ENCODE measurements at regions not wholly inside any gene's neighbourhood (a gene's known extent, or its start where the extent isn't known, plus 50 kb on each side); places are given as distances from the start of the nearest gene placed in this dataset.
"Not testable (repeated sequence)": the region's sequence is repeated elsewhere in the genome, so short reads cannot be mapped to it uniquely, and the experiment has no call there.

DNA sequence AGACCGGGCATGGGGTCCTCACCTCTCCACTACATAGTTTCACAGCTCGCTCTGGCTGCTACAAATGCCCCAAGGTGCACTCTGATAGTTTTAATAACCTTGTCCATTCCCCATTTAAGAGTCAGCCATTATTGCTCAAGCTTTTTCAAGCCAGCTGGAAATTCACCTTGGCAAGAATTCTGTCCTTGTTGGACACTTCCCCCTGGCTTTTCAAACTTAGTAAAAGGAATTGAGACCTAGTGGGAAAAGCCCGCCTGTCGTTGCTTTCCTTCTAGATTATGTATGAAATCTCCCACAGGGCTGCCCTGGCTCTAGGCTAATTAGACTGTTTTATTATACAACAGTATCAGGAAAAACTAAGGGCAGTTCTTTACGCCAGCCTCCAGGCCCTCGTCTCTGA lies 293.7 kb upstream of the GADL1 start:
- no peak for DNase-seq

DNA sequence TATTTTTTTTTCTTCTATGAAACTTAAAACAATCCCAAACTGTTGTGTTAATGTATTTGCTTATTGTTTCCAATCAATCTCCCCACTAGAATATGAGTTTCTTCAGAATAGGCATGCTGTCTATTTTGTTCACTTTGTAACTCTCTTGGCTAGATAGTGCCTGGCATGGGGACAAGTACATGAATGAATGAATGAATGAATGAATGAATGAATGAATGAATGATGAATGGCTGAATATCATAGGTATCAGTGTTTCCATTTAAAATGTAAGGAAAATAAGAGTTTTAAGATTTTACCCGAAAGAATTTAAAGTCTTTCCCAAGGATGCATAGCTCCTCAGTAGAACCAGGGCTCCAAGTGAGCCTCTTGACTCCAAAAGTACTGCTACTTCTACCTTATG lies 294.9 kb upstream of the GADL1 start:
- no peak for DNase-seq

DNA sequence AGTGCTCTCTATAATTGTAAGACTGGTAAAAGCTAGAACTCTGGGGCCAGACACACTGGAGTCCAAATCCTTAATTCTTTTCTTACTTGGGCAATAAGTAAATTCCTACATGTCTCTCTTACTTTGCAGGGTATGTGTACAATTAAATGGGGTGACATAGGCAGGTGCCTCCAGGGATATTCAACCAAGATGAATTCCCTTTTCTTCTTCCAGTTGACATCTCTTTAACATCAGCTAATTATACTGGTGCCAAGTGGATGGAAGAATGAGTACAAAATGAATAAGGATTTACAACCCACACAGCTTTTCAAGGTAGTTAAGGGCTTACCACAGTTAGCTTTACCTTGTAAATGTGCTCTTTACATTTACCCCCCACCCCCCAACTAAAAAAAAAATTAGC lies 295.5 kb upstream of the GADL1 start:
- DNase-seq: no peak

DNA sequence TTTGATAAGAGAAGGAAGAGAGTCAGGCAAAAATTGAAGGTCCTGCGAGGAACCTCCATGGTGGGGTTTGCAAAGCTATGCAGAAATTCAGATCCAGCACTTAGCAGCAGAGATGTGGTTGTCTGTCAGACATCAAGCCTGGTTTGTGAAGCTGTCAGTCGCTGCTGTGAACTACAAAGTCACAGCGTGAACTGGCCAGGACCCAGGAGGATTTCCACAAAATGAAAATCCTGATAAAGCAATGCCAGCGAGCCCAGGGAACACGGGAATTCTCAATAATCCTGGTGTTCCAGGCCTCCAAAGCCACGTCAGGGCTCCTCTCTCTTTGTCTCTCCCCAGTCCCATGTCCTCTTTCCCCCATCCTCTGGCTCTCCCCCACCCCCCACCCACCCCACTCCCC lies 296.9 kb upstream of the GADL1 start:
- DNase-seq: no peak

DNA sequence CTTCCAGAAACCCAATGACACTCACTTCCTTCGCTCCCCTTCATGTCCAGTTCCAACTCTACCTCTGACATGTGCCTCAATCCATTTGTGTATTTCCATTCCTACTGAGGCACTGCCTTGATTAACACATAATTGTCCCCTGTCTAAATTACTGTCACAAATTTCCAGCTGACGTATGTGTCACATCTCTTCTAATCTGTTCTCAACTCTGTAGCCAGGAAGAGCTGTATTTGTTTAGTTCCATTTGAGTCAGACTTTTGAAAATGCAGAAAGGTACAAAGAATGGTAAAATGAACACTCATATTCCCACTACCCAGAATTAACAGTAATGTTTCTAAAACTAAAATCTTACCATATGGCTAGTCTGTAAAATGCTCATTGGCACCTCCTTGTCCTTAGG lies 299.0 kb upstream of the GADL1 start:
- no peak for DNase-seq

DNA sequence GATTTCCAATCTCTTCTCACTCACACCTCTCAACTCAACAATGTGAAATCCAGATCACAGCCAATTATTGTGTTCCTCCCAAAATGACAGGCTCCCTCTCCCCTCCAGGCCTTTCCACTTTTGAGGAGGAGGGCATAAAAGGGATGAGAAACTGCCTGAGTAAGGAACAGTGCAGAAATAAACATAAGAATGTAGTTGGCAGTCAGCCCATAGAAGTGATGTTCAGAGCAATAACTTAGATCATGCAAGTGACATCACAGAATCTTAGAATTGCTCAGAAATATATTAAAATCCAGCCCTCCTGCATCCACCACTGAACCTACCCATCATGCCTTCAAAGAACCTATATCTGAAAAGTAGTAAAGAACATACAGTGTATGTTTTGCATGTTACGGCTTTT lies 299.4 kb upstream of the GADL1 start:
- DNase-seq: no peak

DNA sequence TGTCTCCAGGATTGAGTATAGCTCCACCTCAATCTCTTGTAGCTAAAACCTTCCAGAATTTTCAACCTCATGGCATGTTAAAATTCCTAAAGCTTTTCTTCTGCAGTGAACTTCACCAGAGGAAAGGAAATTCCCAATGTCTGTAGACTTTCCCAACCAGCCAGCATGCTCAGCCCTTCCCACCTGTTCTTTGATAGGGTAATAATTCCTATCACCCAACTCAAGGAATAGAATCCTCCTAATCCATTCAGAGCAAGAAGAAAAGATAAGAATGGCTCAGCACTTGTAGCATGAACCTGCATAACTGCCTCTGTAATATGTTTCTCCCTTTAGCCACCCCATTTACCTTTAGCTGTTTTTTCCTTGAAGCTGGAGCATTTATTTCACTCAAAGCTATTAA lies 301.8 kb upstream of the GADL1 start:
- DNase-seq: no peak

DNA sequence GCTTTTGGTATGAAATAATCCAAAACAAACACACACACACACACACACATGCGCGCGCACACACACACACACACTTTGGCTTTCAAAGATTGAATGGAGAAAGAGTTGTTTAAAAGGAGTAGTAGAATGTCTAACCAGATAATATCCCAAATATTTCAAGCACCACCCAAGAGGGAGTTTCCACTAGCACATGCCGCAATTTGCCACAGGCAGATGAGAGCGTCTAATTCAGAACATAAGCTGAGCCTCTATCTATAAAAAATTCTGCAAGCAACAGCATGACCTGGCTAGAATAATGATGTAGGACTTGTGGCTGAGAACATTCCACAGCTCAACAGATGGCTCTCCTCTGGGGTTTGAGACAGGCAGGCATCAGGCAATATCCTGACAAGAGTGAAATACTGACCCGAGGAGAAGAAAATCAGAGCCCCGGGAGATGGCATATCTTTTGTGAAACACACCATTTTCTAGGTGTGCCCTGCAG lies 302.5 kb upstream of the GADL1 start:
- DNase-seq: no peak

DNA sequence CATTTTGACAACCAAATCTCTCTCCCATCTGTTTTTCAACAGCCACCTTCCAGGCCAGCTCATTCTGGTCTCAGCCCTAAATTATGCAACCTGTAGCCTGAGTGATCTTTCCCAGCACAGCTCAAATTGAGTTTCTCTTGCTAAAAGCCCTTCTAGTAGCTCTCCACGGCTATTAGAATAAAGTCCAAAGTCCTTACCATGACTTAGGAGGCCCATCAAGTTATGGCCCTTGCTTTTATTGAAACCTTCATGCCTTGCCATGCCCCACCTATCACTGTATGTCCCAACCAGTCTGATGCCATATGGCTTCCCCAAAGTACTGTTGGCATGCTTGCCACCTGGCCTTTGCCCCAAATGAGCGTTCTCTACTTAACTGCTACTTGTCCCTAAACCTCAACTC lies 303.5 kb upstream of the GADL1 start:
- DNase-seq: no peak

DNA sequence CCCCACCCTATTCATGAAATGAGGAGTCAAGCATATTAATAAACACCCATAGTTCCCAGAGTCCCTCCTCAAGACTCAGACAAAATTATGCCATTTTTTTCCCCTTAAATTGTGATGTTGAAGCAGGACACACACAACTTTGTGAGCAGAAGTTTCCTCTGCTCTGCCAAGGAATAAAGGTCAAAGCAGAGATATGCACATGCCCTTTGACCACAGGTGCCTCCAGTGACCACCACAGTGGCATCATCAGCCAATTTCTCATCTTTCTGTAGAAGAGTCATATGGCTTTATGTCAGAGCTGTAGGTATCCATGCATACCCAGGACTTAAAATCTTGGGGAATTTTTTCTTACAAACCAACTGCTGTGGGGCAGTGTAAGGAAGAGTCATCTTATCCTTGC lies 304.4 kb upstream of the GADL1 start:
- no peak for DNase-seq

DNA sequence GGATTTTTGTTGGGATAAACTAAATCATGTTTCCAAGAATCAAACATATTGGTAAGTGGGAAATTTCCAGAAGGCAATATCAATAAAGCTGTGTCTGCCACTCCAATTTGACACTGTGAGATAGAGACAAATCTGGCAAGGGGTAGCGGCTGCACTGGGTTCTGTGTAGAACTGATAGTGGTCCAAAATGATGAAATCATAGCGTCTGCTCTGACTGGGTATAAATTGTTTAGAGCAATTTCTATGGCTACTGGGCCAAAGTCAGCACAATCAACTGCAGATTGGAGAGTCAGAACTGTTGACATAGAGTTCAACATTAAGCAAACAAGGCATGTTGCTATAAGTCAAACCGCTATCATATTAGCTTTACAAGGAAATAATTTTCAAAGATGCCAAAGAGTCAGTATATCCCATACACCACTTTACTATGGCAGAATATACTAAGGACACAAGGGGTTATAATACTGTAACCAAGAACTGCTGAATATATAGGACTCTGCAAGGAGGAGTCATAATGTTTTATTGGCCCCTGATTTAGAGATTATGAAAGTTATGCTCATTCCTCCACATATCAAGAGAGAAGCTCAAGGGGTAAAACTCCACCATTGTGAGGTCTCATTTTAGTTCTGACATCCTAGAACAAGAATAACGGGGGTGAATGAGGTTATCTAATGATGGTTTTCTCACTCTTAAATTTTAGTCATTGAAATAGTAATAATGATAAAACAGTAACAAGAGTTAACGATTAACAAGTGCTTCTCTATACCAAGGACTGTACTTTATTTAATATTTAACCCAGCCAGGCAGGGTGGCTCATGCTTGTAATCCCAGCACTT lies 309.7 kb upstream of the GADL1 start:
- DNase-seq: no peak

DNA sequence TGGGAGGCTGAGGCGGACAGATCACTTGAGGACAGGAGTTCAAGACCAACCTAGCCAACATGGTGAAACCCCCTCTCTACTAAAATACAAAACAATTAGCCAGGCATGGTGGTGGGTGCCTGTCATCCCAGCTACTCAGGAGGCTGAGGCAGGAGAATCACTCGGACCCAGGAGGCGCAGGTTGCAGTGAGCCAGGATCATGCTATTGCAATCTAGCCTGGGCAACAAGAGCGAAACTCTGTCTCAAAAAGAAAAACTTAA lies 310.3 kb upstream of the GADL1 start:
- DNase-seq: not testable (repeated sequence)

DNA sequence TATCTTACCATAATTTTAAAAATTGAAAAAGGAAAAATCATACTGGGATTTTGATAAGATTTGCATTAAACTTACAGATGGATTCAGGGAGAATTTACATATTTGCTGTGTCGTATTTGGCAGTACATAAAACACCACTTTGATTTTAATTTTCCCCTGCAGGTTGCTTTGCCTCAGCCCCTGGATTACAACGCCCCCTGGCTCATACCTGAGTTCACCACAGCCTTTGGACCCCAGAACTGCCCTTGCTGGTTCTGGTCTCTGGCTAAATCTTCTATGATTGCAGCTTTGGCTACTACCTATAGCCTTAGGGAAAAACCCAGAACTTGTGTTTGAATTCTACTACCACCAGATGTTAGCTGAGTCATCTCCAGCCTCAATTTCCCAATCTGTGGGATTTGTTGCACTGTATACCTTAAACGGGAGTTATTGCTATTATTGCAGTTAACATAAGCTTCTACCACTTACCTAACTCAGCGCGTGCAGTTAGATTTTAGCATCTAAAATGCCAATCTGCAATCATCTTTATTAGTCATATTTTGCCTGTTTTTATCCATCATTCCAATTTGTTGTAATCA lies 315.7 kb upstream of the GADL1 start:
- DNase-seq: no peak

DNA sequence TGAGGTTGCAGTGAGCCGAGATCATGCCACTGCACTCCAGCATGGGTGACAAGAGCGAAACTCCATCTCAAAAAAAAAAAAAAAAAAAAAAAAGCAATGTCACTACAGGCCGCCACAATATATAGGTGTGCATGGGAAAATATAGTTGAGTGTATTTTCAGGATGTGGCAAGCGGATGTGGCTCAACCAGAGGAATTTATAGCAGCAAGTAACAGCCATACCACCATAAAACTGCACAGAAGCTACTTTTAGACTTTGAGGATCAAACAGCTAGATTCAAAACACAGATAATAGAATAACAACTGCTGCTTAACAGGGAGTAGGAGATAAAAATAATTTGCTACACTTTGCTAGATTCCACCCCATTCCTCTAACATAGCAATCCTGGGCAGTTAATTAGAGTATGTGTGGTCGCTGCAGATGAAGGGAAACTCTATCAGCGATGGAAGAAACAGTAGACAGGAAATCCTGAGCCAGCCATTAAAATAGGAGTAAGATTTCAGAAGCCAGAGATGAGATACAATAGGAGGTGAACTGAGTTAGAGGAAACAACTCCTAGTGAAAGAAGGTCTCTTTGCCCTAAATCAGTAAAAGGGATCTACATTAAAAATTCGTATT lies 318.7 kb upstream of the STT3B start:
- DNase-seq: no peak

DNA sequence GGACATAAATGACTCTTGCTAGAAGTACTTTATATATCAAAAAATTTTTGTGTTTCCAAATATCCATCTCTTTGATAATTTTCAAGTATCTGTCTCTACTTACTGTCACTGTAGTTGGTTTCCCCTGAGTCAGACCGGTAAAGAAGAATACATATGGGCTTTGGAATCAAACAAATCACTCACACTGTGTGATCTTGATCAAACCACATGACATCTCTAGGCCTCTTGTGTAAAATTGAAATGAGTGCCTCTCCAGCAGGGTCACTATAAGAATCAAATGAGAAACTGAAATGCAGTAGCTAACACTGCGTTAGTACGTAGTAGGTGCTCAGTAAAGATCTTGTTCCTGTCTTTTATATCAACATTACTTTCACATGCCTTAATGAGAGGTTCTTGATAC lies 314.6 kb upstream of the STT3B start:
- DNase-seq: no peak

DNA sequence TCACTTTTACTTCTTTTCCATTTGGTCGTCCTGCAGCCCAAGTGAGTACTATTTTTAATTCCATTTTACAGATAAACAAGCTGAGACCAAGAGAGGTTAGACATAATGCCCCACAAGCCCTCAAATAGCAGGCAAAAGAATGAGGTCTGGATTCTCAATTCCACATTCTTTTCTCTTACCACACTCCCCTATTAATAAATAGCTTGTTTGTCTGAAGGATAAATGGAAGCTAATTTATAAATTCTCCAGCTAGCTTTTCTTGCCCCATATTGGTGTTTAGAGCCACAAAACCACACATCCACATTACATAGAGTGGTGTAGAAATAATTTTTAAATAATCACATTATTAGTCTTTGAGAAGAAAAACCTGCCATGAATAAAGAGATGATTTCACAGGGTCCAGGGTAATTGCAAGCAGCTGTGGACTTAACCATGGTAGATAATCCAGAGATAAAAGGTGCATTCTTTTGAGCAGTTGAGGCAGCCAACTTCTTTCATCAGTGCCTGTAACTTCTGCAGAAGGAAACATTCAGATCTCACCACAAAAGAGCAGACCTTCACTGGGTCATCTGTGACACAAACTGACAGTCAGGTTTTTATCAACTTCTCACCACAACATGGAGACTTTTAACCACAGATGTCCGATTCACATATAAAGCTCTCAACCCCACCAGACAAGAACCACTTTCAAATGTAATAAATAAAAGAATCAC lies 313.4 kb upstream of the STT3B start:
- DNase-seq: no peak

DNA sequence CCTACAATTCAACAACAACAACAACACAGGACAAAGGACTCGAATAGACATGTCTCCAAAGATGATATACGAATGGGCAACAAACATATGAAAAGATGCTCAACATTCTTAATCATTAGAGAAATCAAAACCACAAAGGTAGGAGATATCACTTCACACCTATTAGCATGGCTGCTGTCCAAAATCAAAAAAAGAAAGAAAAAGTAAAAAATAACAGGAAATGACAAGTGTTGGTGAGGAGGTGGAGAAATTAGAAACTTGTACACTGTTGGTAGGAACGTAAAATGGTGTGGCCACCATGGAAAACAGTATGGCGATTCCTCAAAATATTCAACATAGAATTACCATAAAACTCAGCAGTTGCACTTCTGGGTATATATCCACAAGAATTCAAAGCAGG lies 312.3 kb upstream of the STT3B start:
- DNase-seq: no peak

DNA sequence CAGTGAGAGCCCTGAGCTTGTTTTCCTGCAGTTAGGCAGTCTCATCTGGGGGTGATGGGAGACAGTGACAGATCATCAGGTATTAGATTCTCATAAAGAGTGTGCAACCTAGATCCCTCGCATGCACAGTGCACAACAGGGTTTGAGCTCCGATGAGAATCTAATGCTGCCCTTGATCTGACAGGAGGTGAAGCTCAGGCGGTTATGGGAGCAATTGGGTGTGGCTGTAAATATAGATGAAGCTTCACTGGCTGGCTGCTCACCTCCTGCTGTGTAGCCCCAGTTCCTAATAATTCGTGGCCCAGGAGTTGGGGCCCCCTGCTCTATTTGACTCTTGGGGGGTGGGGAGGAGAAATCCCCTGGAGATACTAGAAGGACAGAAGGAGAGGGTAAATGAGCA lies 309.4 kb upstream of the STT3B start:
- no peak for DNase-seq

DNA sequence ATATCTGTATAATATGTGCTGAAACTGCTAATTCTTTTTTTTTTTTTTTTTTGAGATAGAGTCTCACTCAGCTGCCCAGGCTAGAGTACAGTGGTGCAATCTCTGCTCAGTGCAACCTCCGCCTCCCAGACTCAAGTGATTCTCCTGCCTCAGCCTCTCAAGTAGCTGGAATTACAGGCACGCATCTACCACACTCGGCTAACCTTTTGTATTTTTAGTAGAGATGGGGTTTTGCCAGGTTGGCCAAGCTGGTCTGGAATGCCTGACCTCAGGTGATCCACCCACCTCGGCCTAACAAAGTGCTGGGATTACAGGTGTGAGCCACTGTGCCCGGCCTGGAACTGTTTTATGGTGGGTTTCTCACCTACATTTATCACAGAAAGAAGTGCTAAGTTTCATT lies 307.8 kb upstream of the STT3B start:
- no peak for DNase-seq

DNA sequence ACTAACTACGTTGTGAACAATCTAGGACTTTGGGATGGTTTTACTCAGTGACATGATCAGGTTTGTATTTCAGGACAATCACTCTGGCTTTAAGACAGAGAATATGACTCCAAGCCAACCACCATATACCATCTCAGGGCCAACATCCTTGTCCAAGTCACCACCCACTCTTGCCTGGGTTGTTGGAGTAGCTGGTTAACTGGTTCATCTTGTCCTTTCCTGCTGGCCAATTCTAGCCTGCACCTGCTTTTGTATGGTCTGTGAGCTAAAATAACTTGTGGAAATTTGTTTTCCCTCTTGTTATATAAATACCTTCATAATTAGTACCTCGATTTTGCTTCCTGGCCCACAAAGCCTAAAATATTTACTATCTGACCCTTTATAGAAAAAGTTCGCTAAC lies 306.8 kb upstream of the STT3B start:
- no peak for DNase-seq

DNA sequence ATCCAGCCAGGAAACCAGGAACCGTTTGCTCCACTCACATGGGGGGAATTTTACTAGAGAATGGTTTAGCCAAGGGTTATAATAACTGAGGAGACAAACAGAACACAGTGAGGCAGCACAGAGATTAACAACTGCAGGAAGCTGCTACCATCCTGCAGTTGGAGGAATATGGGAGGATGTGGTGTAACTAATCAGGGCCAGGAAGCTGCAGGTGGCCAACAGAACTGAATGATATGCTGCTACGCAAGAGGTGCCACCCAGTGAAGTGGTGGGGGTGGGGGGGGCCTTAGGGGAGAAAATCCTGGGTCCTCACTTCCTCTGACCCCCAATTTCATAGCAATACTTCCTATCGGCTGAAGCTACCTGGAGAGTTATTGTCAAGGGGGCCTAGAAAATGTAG lies 306.4 kb upstream of the STT3B start:
- DNase-seq: no peak

DNA sequence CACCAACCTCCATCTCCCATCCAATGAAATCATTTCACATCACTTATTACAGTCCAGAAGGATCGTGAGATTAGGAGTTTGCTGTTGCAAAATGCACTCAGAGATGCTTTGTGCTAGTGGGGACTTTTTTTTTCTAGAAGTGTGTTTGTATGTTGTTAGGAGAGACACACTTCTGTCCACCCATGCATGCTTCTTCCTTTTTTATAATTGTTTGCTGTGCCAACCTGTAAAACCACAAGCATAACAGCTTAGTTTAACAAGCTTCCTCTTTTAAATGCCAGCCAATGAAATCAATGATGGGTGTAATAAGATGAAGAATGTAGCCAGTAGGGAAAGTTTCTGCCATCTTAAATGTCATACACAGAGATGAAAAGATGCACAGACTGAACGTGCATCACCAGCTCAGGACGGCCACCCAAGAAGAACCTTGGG lies 305.6 kb upstream of the STT3B start:
- no peak for DNase-seq

DNA sequence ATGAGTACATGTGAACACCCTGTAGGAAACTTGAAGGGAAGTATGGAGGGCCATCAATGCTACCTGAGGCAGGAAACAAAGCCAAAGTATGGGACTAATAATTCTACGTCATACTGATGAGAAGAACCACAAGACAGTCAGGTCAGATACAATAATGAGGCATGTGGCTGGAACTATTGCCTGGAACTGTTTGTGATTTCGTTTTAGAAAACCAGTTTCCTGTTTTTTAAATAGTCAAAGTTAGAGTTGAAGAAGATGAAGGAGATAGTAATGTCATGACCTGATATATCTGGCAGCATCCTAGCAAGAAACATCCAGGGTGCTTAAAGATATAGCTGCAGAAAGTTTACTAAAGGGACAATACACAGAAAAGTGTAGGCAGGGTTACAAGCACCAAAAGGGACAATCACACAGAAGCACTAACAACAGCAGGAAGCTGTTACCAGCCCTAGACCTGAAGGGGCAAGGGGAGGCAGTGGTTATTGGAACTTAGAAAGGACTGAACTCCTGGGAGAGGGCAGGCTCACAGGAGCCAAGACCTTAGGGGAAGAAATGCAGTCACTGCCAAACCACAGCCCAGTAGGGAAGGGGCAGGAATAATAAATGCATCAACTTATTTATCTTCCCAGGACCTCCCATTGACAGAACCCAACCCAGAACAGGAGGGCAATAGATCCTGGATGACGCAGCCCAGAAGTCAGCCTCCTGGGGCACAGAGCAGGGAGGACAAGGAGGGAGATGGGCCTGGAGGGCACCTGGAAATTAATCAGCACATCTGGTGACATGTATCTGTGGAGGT lies 302.1 kb upstream of the STT3B start:
- DNase-seq: no peak

Data from NK-92 treated with Interleukin-12 subunit alpha and Interleukin-12 subunit beta, amount 100 ng/mL, for 24 hours (cell line).